AG09309 (cell line): ENCODE measurements at regions not wholly inside any gene's neighbourhood (a gene's known extent, or its start where the extent isn't known, plus 50 kb on each side); places are given as distances from the start of the nearest gene placed in this dataset.
A peak's percentile ranks its signal among the peaks of the same experiment; 100 is the strongest.

Experiments used
- DNase-seq: peaks from one replicate; pipeline ENCODE4 v3.0.0-alpha.2; 2010; ENCODE audit warnings: low read depth
- H3K4me3 ChIP-seq: 2 replicates; pipeline ENCODE4 v1.5.1; 2011; ENCODE audit warnings: mild to moderate bottlenecking, low read depth, low read length, moderate library complexity; ENCODE audit not compliant: control insufficient read depth
- CTCF ChIP-seq: IDR thresholded peaks from 2 replicates; pipeline ENCODE4 v1.5.1; 2011; ENCODE audit warnings: mild to moderate bottlenecking, low read depth, low read length, inconsistent platforms; ENCODE audit not compliant: insufficient read depth, control insufficient read depth; ENCODE audit errors: missing control alignments

- no peak for TF ChIP-seq CTCF
- DNase-seq, result no peak
- H3K4me3 ChIP-seq, result no peak overlapping the region
These were observed 177.7 kb upstream of the TWIST2 start for GRCh38 chr2:238670111-238670585.

- no peak overlapping the region for H3K4me3 ChIP-seq
- DNase-seq, result no peak
- TF ChIP-seq CTCF, result no peak
These were observed 165.3 kb upstream of the TWIST2 start for GRCh38 chr2:238682536-238682935.

GRCh38 chr2:238684362-238685326, 163.2 kb upstream of the TWIST2 start:
- no peak for TF ChIP-seq CTCF
- no peak overlapping the region for H3K4me3 ChIP-seq
- peak; percentile 97 for DNase-seq

- DNase-seq, result no peak
- no peak overlapping the region for H3K4me3 ChIP-seq
- TF ChIP-seq CTCF, result no peak
These were observed 162.6 kb upstream of the TWIST2 start for GRCh38 chr2:238685327-238685709.

DNA sequence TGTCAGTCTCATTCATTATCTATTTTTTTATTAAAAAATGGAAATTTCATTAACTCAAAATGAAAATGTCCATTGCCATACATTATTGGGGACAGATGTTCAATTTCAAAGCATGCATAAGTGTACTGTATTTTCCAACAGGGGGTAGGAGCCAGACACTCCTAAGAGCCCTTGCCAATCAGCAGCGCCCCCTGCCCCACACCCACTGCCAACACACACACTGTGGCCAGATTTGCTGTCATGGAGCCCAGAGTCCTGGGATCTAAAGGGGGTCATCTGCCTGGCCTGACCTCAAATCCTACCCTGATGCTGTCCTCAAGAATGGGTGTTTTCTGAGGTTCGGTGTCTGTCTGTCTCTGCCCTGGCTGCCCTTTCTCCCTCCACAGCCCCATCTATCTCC, 162.2 kb upstream of the TWIST2 start:
- no peak for DNase-seq
- no peak overlapping the region for H3K4me3 ChIP-seq
- TF ChIP-seq CTCF, result no peak

- H3K4me3 ChIP-seq, result no peak overlapping the region
- DNase-seq, result no peak
- no peak for TF ChIP-seq CTCF
These were observed 161.7 kb upstream of the TWIST2 start for GRCh38 chr2:238686223-238686622.
